ENCODE measurements at regions not wholly inside any gene's neighbourhood (a gene's known extent, or its start where the extent isn't known, plus 50 kb on each side); places are given as distances from the start of the nearest gene placed in this dataset.

DNA sequence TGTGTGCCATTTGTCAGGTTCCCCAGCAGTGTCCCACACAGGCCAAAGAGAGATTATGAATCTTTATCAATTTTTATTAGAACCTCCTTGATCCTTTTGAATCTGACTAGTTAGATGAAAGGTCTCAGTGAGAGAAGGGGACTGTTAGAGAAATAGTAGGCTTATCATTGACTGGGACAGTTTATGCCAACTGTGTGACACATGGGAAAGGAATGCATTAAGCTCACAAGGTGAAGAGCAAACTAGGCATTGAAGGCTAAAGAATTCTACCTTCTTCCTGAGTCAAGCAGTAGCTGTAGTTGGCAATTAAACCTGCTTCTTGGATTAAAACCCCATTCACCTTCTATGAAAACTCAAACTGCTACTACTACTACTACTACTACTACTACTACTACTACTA lies 389.6 kb upstream of the CDH19 start:
- intact Hi-C loops (cut with DNase I), result no loop called here
- TF ChIP-seq, protein P1, sequence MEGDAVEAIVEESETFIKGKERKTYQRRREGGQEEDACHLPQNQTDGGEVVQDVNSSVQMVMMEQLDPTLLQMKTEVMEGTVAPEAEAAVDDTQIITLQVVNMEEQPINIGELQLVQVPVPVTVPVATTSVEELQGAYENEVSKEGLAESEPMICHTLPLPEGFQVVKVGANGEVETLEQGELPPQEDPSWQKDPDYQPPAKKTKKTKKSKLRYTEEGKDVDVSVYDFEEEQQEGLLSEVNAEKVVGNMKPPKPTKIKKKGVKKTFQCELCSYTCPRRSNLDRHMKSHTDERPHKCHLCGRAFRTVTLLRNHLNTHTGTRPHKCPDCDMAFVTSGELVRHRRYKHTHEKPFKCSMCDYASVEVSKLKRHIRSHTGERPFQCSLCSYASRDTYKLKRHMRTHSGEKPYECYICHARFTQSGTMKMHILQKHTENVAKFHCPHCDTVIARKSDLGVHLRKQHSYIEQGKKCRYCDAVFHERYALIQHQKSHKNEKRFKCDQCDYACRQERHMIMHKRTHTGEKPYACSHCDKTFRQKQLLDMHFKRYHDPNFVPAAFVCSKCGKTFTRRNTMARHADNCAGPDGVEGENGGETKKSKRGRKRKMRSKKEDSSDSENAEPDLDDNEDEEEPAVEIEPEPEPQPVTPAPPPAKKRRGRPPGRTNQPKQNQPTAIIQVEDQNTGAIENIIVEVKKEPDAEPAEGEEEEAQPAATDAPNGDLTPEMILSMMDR (IDR thresholded peaks at IDR 0.05), result no peak
- Histone ChIP-seq H3K4me1 (no peaks in the 10 kb centered on the region), H3K9me3 (no peaks in the 10 kb centered on the region), H3K36me3 (no peaks in the 10 kb centered on the region), H3K27me3 (no peaks in the 10 kb centered on the region), H3K4me3 (no peak overlapping the region), H3K27ac (no peak overlapping the region)
- ATAC-seq (peak; percentile 71), DNase-seq (no peak)

DNA sequence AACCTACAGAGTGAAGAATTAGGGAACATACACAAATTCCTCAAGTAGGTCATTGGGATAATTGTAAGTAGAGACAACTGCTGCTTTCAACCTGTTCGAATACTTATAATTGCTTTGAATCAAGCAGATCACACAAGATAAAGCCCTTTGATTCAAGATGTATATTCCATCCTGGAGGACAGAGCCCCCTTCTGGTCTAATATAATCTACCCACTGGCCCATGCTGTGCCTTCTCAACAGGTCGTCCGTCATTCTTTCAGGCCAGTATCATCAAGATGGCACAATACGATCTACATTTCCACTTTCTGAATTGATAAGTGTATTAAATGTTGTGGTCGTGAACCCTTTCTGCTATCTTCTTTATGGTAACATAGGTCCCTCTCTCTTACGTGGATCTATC lies 387.0 kb upstream of the CDH19 start:
- H3K36me3 ChIP-seq, result no peaks in the 10 kb centered on the region
- no peak overlapping the region for H3K4me3 ChIP-seq
- intact Hi-C loops (cut with DNase I), result no loop called here
- no peak overlapping the region for H3K27ac ChIP-seq
- no peaks in the 10 kb centered on the region for H3K9me3 ChIP-seq
- ATAC-seq, result no peak
- TF ChIP-seq, protein P1 (IDR thresholded peaks at IDR 0.05), result no peak
- no peak for DNase-seq
- no peaks in the 10 kb centered on the region for H3K27me3 ChIP-seq
- no peaks in the 10 kb centered on the region for H3K4me1 ChIP-seq

GRCh38 chr18:66979009-66979408 lies 375.1 kb upstream of the CDH19 start:
- ATAC-seq, result no peak
- no peak for DNase-seq
- intact Hi-C loops (cut with DNase I), result no loop called here
- H3K36me3 ChIP-seq, result no peaks in the 10 kb centered on the region
- TF ChIP-seq, protein P1 (IDR thresholded peaks at IDR 0.05), result no peak
- H3K4me1 ChIP-seq, result no peaks in the 10 kb centered on the region
- H3K9me3 ChIP-seq, result no peaks in the 10 kb centered on the region
- H3K27ac ChIP-seq, result no peak overlapping the region
- no peak overlapping the region for H3K4me3 ChIP-seq
- no peaks in the 10 kb centered on the region for H3K27me3 ChIP-seq

GRCh38 chr18:66972681-66973080 lies 368.8 kb upstream of the CDH19 start:
- H3K27me3 ChIP-seq, result no peaks in the 10 kb centered on the region
- H3K36me3 ChIP-seq, result no peaks in the 10 kb centered on the region
- DNase-seq, result no peak
- TF ChIP-seq, protein P1 (IDR thresholded peaks at IDR 0.05), result no peak
- intact Hi-C loops (cut with DNase I), result no loop called here
- H3K9me3 ChIP-seq, result no peaks in the 10 kb centered on the region
- H3K4me1 ChIP-seq, result no peaks in the 10 kb centered on the region
- H3K27ac ChIP-seq, result no peak overlapping the region
- ATAC-seq, result no peak
- H3K4me3 ChIP-seq, result no peak overlapping the region

GRCh38 chr18:66971960-66972359 lies 368.1 kb upstream of the CDH19 start:
- no peaks in the 10 kb centered on the region for H3K36me3 ChIP-seq
- H3K4me1 ChIP-seq, result no peaks in the 10 kb centered on the region
- TF ChIP-seq, protein P1 (IDR thresholded peaks at IDR 0.05), result no peak
- no peak for DNase-seq
- H3K27me3 ChIP-seq, result no peaks in the 10 kb centered on the region
- intact Hi-C loops (cut with DNase I), result no loop called here
- ATAC-seq, result no peak
- no peaks in the 10 kb centered on the region for H3K9me3 ChIP-seq
- no peak overlapping the region for H3K4me3 ChIP-seq
- no peak overlapping the region for H3K27ac ChIP-seq

GRCh38 chr18:66966171-66966570 lies 362.3 kb upstream of the CDH19 start:
- Histone ChIP-seq H3K27ac (no peak overlapping the region), H3K4me3 (no peak overlapping the region), H3K36me3 (no peaks in the 10 kb centered on the region), H3K27me3 (no peaks in the 10 kb centered on the region), H3K9me3 (no peaks in the 10 kb centered on the region), H3K4me1 (no peaks in the 10 kb centered on the region)
- TF ChIP-seq, protein P1 (IDR thresholded peaks at IDR 0.05), result no peak
- intact Hi-C loops (cut with DNase I), result no loop called here
- no peak for ATAC-seq
- DNase-seq, result no peak

Measured in upper lobe of right lung (tissue), 1 donor.